K562 (cell line): ENCODE measurements at regions not wholly inside any gene's neighbourhood (a gene's known extent, or its start where the extent isn't known, plus 50 kb on each side); places are given as distances from the start of the nearest gene placed in this dataset.

Experiments
- EZH2 ChIP-seq: IDR thresholded peaks from 2 replicates; pipeline ENCODE4 v1.6.1; 2012; ENCODE audit warnings: low read depth, mild to moderate bottlenecking, inconsistent platforms, low read length, borderline replicate concordance
- TAF1 ChIP-seq: IDR thresholded peaks from 2 replicates; pipeline ENCODE4 v1.6.1; 2011; ENCODE audit warnings: mild to moderate bottlenecking, low read length, moderate library complexity; ENCODE audit not compliant: insufficient read depth, control insufficient read depth, severe bottlenecking; ENCODE audit errors: extremely low read depth

- TF ChIP-seq TAF1 (no peak), EZH2 (no peak)
These were observed 136.2 kb upstream of the ANKRD30A start for GRCh38 chr10:36989233-36989632.
